Keratinocyte (primary cell): ENCODE measurements at regions not wholly inside any gene's neighbourhood (a gene's known extent, or its start where the extent isn't known, plus 50 kb on each side); places are given as distances from the start of the nearest gene placed in this dataset.

Experiments used
- DNase-seq: peaks from one replicate; pipeline ENCODE4 v3.0.0-alpha.2; 2011; ENCODE audit warnings: low read depth, missing footprints, low spot score
- FAIRE-seq: peaks from 2 replicates; lab custom pipeline; 2011; peaks lifted over from hg19 to GRCh38; lab: Jason Lieb, UNC
- H2AFZ ChIP-seq: 2 replicates; pipeline ENCODE4 v1.6.0; 2012; ENCODE audit warnings: low read length, control low read depth, inconsistent platforms; ENCODE audit not compliant: control insufficient read depth
- H3K27ac ChIP-seq: 2 replicates; pipeline ENCODE4 v1.5.1; 2011; ENCODE audit warnings: low read length; ENCODE audit not compliant: control insufficient read depth, insufficient read depth
- H3K27me3 ChIP-seq: 3 replicates; pipeline ENCODE4 v1.6.0; 2011; ENCODE audit warnings: low read length; ENCODE audit not compliant: control insufficient read depth, insufficient read depth; ENCODE audit errors: extremely low read depth
- H3K36me3 ChIP-seq, 2 experiments: 2 replicates in 1 of 2; 3 replicates in 1 of 2; pipeline ENCODE4 v1.5.1; 2011; ENCODE audit warnings: low read length in 2 of 2, mild to moderate bottlenecking in 1 of 2; ENCODE audit not compliant: control insufficient read depth in 2 of 2, insufficient read depth in 2 of 2; ENCODE audit errors: extremely low read depth in 1 of 2
- H3K4me1 ChIP-seq: 3 replicates; pipeline ENCODE4 v1.5.1; 2011; ENCODE audit warnings: low read length; ENCODE audit not compliant: control insufficient read depth, insufficient read depth; ENCODE audit errors: extremely low read depth
- H3K4me2 ChIP-seq: 3 replicates; pipeline ENCODE4 v1.6.0; 2011; ENCODE audit warnings: low read depth, low read length; ENCODE audit not compliant: control insufficient read depth, insufficient read depth; ENCODE audit errors: extremely low read depth
- H3K4me3 ChIP-seq, 3 experiments: fragments of 200-600 bp in 1 of 3; sonication (generic) in 1 of 3; 2 replicates in 2 of 3; 3 replicates in 1 of 3; pipeline ENCODE4 v1.5.1; 2011 to 2016; ENCODE audit warnings: low read length in 3 of 3, mild to moderate bottlenecking in 3 of 3, control low read depth in 2 of 3, inconsistent platforms in 1 of 3, low read depth in 1 of 3, mixed read lengths in 1 of 3, mixed run types in 1 of 3, moderate library complexity in 1 of 3; ENCODE audit not compliant: control insufficient read depth in 2 of 3, insufficient read depth in 2 of 3; ENCODE audit errors: extremely low read depth in 1 of 3
- H3K79me2 ChIP-seq: 2 replicates; pipeline ENCODE4 v1.6.0; 2012; ENCODE audit warnings: low read length; ENCODE audit not compliant: control insufficient read depth, insufficient read depth
- H3K9ac ChIP-seq: 3 replicates; pipeline ENCODE4 v1.6.0; 2011; ENCODE audit warnings: low read length; ENCODE audit not compliant: control insufficient read depth, insufficient read depth; ENCODE audit errors: extremely low read depth
- H3K9me1 ChIP-seq: 3 replicates; pipeline ENCODE4 v1.6.0; 2011; ENCODE audit warnings: low read length; ENCODE audit not compliant: control insufficient read depth, insufficient read depth; ENCODE audit errors: extremely low read depth
- H3K9me3 ChIP-seq: 2 replicates; pipeline ENCODE4 v1.5.1; 2012; ENCODE audit warnings: low read depth, low read length; ENCODE audit not compliant: control insufficient read depth
- H4K20me1 ChIP-seq: 3 replicates; pipeline ENCODE4 v1.6.0; 2011; ENCODE audit warnings: low read length; ENCODE audit not compliant: control insufficient read depth, insufficient read depth; ENCODE audit errors: extremely low read depth
- CTCF ChIP-seq, 3 experiments: IDR thresholded peaks in 1 of 3; conservative IDR thresholded peaks in 1 of 3; optimal IDR thresholded peaks in 1 of 3; 2 replicates in 2 of 3; 3 replicates in 1 of 3; pipeline versions ENCODE3 to v1.5.1; 2011; ENCODE audit warnings: low read length in 3 of 3, mild to moderate bottlenecking in 3 of 3, moderate library complexity in 2 of 3, control low read depth in 1 of 3, inconsistent platforms in 1 of 3; ENCODE audit not compliant: insufficient read depth in 2 of 3; ENCODE audit errors: extremely low read depth in 1 of 3
- EZH2 ChIP-seq: IDR thresholded peaks from one replicate; pipeline ENCODE4 v1.6.1; 2012; ENCODE audit warnings: inconsistent platforms, mild to moderate bottlenecking, low read length, moderate library complexity
- dilution Hi-C: fragments of 300-500 bp; cut with MboI; formaldehyde crosslinking; loops from one replicate; pipeline ENCODE4 v1.7.0; 2020; ENCODE audit warnings: low sequenced_read_pairs; ENCODE audit not compliant: extremely low pct_ligation_motif_present

DNA sequence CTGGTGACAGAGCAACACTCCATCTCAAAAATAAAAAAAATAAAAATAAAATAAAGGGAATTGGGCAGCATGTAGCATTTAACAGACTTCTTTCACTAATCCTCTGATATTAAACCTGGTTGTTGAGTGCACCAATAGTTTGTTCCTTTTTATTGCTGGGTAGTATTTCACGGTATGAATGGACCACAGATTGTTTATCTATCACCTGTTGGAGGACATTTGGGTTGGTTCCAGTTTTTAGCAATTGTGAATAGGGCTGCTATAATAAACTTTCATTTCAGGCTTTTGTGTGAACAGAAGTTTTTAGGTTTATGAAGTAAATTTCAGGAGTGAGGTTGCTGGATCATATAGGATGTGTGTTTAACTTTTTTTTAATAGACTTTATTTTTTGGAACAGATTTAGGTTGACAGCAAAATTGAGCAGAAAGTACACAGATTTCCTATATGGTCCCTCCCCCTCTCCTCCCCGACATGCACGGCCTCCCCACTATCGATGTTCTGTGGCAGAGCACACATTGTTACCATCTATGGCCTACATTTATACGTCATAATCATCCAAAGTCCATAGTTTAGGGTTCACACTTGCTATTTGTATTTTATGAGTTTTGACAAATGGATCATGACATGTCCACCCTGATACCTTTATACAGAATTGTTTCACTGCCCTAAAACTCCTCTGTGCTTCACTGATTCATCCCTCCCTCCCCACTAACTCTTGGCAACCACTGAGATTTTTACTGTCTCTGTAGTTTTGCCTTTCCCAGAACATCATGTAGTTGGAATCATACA lies 66.1 kb upstream of the TMPRSS2 start:
- dilution Hi-C loops, result no loop called here
- no peak for FAIRE-seq

DNA sequence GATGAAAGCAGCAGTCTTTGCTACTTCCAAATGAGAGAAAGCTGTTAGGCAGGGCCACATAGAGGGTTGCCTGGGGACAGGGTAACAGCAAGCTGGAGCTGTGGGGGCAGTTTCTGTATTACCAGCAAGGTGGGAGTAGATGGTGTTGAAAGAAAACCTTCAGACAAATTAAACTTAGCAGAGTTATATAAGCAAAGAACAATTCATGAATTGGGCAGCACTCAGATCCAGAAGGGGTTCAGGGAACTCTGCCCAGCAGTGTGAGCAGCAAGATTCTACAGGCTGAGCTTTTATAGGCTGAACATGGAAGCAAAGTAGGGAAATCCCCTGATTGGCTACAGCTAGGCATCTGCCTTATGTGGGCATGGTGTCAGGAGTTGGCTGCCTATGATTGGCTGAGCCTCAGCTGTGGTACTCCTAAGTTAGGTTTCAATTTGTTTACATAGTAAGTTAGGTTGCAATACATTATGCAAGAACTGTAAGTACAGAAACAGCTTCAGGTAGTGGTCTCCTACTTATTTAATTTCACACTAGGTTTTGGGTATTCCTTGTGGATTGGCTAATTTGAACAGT lies 64.1 kb upstream of the TMPRSS2 start:
- H3K4me3 ChIP-seq, result no peak overlapping the region
- H3K4me2 ChIP-seq, result no peak overlapping the region
- dilution Hi-C loops, result no loop called here
- no peaks in the 10 kb centered on the region for H3K4me1 ChIP-seq
- peaks cover 8% of the 10 kb centered on the region for H3K27me3 ChIP-seq
- TF ChIP-seq EZH2 (no peak), CTCF (optimal IDR thresholded peaks at IDR 0.05 in 1 of 3, IDR thresholded peaks at IDR 0.05 in 1 of 3, conservative IDR thresholded peaks at IDR 0.05 in 1 of 3; ENCODE audit: extremely low read depth in 1 of 3, insufficient read depth in 2 of 3, low read length in 3 of 3) (no peak)
- DNase-seq (no peak), FAIRE-seq (no peak)
- H3K79me2 ChIP-seq, result no peaks in the 10 kb centered on the region
- no peaks in the 10 kb centered on the region for H3K9me1 ChIP-seq
- H3K9ac ChIP-seq, result no peak overlapping the region
- H2AFZ ChIP-seq, result no peak overlapping the region
- H3K9me3 ChIP-seq, result no peaks in the 10 kb centered on the region
- no peaks in the 10 kb centered on the region for H4K20me1 ChIP-seq
- no peak overlapping the region for H3K27ac ChIP-seq
- H3K36me3 ChIP-seq, result no peaks in the 10 kb centered on the region

More for the DNA sequence above, 66.1 kb upstream of the TMPRSS2 start:
- Histone ChIP-seq H3K79me2 (no peaks in the 10 kb centered on the region), H2AFZ (no peak overlapping the region), H3K9me1 (no peaks in the 10 kb centered on the region), H3K9me3 (no peaks in the 10 kb centered on the region), H3K4me3 (no peak overlapping the region), H3K36me3 (no peaks in the 10 kb centered on the region), H3K27me3 (peaks cover under 1% of the 10 kb centered on the region), H3K4me1 (no peaks in the 10 kb centered on the region), H3K27ac (no peak overlapping the region), H3K4me2 (no peak overlapping the region), H3K9ac (no peak overlapping the region), H4K20me1 (no peaks in the 10 kb centered on the region)
- TF ChIP-seq EZH2 (no peak), CTCF (optimal IDR thresholded peaks at IDR 0.05 in 1 of 3, IDR thresholded peaks at IDR 0.05 in 1 of 3, conservative IDR thresholded peaks at IDR 0.05 in 1 of 3; ENCODE audit: extremely low read depth in 1 of 3, insufficient read depth in 2 of 3, low read length in 3 of 3) (no peak)
- DNase-seq, result no peak
